ENCODE measurements at regions not wholly inside any gene's neighbourhood (a gene's known extent, or its start where the extent isn't known, plus 50 kb on each side); places are given as distances from the start of the nearest gene placed in this dataset.
"Not testable (repeated sequence)": the region's sequence is repeated elsewhere in the genome, so short reads cannot be mapped to it uniquely, and the experiment has no call there.

GRCh38 chr7:50853311-50853710, 70.6 kb upstream of the GRB10 start:
- DNase-seq: no peak

DNA sequence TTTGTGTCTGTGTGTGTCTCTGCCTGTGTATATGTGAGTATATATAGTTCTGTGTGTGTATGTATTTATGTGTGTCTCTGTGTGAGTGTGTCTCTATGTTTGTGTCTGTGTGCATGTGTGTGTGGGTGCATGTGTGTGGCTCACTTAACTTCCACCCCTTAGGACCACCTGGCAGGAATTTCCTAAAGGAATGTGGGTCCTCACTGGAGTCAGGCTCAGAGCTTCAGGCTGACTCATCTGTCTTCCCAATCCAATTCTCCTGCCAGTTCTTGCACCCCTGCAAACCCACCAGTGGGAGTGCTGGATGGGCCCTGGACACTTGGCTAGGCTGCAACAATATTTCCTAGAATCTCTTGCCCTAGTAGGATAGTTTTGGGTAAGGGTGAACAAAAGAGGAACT, 70.2 kb upstream of the GRB10 start:
- no peak for DNase-seq

DNA sequence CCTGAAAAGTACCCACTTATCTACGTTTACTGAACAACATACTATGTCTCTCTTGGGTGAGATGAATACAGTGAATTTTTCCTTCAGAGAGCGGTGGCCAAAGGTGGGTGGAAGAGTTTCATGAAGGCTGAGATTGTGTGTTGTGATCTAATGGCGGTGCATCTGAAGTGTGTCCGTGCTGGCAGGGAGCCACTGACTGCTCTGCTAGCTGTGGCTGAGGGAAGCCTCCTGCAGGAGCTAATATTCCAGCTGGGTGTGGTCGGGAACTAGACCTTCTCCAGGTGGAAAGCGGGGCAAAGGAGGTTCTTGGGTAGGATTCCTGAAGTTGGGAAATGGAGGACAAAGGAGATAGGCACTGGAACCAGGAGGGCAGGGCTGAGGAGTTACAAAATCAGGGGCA, 69.2 kb upstream of the GRB10 start:
- DNase-seq: no peak

GRCh38 chr7:50851451-50851850, 68.8 kb upstream of the GRB10 start:
- DNase-seq: no peak

- DNase-seq: no peak
These were observed 67.3 kb upstream of the GRB10 start for GRCh38 chr7:50849991-50850390.

- no peak for DNase-seq
These were observed 65.5 kb upstream of the GRB10 start for GRCh38 chr7:50848203-50848602.

DNA sequence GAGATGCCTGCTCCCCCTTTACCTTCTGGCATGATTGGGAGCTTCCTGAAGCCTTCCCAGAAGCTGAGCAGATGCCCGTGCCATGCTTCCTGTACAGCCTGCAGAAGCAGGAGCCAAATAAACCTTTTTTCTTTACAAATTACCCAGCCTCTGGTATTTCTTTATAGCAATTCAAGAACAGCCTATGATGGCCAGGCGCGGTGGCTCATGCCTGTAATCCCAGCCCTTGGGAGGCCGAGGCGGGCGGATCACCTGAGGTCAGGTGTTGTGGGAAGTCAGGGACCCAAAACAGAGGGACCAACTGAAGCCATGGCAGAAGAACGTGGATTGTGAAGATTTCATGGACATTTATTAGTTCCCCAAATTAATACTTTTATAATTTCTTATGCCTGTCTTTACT, 62.2 kb upstream of the GRB10 start:
- not testable (repeated sequence) for DNase-seq

GRCh38 chr7:50842041-50842440, 59.3 kb upstream of the GRB10 start:
- no peak for DNase-seq

GRCh38 chr7:50838675-50839377, 56.1 kb upstream of the GRB10 start:
- no peak for DNase-seq

- DNase-seq: no peak
These were observed 55.3 kb upstream of the GRB10 start for GRCh38 chr7:50837965-50838364.

- DNase-seq: no peak
These were observed 54.0 kb upstream of the GRB10 start for GRCh38 chr7:50836646-50837045.

- no peak for DNase-seq
These were observed 52.5 kb upstream of the GRB10 start for GRCh38 chr7:50835156-50835555.

DNA sequence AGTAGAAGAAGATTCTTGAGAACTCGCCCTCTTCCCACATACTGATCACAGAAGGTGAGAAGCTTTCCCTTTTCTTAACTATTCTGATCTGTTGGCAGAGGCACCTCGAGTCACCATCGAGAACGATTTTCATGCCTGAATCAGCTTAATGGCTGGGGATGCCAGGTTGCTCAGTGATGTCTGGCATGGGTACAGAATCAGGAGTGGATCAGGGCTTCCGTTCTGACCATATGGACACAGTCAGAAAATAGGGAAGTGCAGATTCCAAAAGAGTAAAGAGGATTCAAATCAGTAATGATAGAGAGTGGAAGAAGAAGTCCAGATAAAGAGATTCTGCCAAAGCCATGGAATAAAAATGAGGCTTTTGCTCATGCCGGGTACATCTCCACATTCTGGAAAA, 52.0 kb upstream of the GRB10 start:
- no peak for DNase-seq

- DNase-seq: no peak
These were observed 51.4 kb upstream of the GRB10 start for GRCh38 chr7:50834031-50834535.

GRCh38 chr7:50832744-50833143, 50.0 kb upstream of the GRB10 start:
- DNase-seq: no peak
